ENCODE measurements at regions not wholly inside any gene's neighbourhood (a gene's known extent, or its start where the extent isn't known, plus 50 kb on each side); places are given as distances from the start of the nearest gene placed in this dataset.

DNA sequence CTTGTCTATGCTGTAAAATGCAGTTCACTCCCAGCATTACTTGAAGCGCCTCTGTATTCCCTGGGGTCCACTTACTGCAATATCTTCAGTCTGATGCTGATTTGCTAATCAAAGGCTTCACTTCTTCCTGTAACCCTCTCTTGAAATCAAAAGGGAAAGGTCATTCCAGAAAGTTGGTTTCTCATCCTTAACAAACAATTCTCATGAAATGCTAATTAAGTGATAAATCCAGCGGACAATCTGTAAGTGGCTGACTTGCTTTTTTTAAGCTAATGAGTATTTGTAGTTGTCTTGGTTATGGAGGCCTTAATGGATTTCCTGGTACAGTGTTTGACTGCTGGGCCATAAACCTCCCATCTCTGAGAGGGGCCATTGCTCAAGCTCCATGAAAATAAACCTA, 499.6 kb upstream of the HS6ST1 start:
- no peak for DNase-seq (ENCODE audit: low spot score)

DNA sequence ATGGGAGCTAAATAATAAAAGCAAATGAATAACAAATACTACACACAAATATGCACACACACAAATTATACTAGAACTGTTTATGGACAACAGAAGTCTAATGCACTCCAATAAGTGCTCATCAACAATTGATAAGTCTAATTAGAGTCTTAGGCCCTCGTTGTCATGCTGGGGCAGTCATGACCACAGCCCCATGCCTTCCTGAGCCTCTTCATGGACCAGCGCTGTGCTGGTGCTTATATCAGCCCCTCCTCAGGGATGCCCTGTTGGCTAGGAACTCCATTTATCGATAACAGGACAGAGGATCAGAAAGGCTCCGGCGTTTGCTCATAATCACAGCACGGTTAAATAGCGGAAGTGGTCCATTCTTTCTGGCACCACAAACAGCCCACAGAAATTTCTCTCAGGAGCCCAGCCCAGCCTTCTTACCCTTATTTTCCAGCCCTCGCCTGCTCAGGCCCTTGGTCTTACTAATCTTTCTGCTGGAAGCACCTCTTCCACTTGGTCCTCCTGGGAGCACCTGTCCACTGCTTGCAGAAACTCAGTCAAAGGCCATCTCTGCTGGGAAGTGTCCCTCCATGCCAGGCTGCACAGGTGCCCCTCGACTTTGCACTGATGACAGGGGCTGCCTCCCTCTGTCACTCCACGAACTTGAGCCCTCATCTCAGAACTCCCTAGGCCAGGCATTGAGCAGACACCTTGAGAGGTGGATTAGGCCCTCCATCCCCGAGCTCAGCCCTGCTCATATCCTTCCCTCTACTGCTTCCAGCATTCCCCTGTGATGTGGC, 500.2 kb upstream of the HS6ST1 start:
- no peak for DNase-seq (ENCODE audit: low spot score)

DNA sequence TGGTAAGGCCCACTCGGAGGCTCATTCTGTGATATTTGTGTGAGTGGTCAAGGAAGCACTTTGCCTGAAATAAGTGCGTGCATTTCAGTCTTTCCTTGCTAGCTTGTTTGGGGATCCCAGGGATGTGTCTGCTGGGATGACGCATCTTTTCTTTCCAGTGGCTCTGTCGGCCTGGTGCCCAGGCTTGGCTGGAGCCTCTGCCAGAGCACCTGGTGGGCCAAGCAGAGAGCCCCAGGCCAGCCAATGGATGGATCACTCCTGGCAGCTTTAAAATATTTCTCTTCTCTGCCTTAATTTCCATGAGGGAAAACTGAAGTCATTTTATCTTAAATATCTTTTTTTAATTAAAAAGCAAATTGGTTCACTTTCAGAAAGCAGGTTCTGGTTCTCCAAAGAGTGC, 501.8 kb upstream of the HS6ST1 start:
- DNase-seq (ENCODE audit: low spot score) = no peak

DNA sequence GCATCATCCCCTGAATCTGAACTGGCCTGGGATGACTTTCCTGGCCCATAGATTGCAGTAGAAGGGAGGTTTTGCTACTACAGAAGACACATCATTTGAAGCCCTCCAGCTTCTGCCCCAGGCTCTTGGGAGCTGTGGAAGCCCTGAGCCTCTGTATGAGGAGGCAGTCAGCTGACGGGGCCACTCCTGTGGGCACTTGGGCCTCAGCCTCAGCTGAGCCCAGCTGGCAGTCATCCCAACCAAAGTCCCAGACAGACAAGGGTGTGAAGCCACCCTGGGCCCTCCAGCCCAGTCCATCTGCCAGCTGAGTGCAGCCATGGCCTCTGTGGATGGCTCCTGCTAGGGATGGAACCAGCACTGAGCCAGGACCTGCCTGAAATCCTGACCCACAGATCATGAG, 502.3 kb upstream of the HS6ST1 start:
- no peak for DNase-seq (ENCODE audit: low spot score)

DNA sequence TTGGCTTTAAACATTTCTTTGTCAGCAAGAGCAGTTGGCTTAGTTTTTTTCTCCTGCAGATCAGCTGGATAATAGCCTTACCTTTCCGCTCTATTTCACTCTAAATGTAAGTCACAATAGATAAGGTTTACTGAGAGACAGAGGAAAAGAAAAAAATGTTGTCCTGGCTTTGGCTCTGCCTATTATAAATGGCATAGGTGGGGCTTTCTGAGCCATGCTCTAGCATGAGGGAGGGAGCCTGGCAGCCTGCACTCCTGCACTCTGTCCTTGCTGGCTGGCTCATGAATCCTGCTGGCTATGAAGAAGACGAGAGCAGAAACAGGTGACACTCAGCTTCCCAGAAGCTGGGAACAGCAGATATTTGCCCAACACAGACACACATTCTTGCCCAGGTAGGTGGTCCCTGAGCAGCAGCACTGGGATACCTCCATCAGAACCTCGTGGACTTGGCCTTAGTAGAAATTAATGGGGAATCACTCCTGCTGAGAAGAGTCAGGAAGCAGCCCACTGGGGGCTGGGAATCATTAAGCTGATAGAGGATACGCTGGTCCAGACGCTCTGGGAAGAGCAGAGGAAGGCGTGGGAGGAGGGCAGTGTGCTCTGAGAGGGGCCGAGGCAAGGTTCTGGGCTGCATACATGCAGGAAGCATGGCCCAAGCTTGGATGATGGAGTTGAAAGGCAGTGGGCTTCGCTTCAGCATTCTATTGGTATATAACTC, 514.4 kb upstream of the HS6ST1 start:
- DNase-seq (ENCODE audit: low spot score) = no peak

DNA sequence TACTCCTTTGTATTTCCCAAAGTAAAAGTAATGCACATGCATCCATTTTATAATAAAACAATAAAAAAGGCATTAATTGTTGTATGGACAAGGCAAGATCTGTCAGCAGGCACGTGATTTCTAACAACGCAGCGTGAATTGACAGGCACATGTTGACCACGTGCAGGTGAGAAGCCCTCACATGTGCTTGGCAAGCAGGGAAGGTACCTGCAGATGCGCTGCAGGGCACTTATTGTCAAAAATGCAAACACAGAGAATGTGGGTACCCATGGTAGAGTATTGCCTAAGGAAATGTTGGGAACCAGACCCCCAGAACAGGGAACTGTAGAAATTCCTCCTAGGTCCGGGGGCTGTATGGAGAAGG, 515.0 kb upstream of the HS6ST1 start:
- DNase-seq (ENCODE audit: low spot score) = no peak

DNA sequence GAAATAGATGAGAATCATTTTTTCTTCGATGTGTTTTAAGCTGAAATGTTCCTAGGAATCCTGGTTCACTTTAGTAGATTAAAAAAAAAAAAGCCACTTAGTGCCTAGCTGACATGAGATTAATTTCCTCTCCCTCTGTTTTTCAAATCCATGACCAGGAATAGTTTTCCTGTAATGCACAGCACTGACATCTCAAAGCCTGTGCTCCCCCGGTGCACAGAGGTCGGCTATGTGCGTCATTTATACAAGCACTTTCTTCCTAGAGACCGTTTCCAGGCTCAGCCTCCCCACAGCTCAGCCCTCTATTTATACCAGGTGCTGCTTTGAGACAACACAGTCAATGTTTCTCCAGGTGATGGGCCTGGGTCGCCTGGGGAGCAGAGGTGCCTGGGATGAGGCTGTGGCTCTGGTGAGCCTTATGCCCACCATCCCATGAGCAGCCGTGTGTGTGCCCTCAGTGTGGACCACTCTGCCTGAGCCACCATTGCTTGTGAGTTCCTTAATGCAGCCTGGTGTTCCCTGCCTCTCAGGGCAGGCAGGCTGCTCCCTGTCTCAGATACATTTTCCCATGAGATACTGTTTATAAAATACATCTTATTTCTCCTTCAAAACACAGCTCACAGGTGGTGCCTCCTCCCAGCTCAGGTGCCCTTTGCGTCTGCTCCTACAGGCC, 515.7 kb upstream of the HS6ST1 start:
- no peak for DNase-seq (ENCODE audit: low spot score)

DNA sequence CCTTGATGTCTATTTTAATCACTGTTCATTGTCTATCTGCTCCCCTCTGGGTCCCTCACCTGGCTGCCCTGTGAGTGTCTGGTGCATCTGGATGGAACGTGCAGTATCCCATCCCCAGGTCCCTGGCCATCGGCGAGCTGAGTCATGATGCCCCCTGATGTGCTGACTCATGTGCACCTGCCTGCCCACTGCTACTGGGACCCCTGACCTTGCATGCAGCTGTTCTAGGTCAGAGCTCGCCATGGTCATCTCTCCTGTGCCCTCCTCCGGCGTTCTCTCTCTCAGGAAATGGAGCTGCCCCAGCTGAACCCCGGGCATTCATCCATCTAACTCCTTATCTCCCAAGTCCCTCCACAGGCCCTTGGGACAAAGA, 516.2 kb upstream of the HS6ST1 start:
- DNase-seq (ENCODE audit: low spot score) = no peak

DNA sequence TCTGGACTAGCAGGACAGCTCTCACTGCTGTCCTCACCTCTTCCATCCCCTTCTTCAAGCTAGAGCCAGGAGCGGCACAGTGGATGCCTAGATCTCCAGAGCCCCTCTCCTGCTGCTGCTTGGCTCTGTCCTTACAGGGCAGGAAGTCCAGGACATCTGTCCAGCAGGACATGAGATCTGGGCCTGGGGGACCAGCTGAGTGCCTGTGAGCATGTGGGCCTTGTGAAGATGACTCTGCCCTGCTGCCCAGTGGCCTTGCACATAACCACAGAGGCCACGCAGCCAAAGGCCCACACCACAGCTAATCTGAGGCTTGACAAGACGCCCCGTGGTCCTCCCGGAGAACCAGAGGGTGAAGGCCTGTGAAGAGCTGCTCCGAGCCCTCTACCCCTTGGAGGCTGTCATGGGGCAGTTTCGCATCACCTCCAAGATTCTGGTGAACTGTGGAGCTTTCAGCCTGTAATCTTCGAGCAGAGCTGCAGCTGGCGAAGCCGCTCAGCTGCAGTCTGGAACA, 516.7 kb upstream of the HS6ST1 start:
- no peak for DNase-seq (ENCODE audit: low spot score)

DNA sequence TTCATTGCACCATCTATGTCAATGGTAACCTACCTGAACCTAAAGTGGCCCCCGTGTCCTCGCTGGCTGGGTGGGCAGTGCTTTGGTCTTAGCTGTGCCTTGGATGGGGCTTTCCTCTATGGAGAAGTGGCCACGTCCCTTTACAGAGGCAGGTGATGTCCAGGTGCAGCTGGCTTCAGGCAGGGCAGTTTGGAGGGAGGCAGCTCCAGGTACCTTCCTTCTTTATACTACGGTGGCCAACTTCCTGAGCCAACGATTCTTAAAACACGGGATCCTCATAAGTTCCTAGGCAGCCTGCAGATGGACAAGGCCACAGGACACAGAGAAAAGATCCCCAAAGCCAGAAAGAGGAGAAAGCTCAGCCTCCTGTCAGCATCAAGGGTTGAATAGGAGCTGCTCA, 517.3 kb upstream of the HS6ST1 start:
- no peak for DNase-seq (ENCODE audit: low spot score)

DNA sequence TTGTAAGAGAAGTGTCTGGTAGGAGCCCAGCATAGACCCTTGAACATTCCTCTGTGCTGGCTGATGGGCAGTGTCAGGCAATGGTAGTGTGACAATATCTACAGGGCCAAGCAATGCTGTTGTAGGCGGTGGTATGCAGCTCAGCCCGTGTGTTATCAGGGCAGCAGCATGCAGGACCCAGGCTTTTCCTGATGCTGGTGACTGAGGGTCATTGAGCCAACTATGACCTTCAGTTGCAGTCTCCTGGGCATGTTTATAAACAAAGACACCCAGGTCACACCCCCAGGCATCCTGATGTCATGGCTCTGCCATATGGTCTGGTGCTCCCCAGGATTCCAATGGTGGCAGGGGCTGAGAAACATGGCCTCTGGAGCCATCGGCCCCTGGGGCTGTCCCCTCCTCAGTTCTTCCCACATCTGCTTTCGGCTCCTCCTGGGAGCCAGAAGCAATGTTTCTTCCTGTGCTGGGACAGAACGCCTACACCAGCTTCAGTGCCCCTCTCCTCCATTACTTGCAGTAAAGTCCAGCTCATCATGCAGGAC, 518.0 kb upstream of the HS6ST1 start:
- DNase-seq (ENCODE audit: low spot score) = no peak

DNA sequence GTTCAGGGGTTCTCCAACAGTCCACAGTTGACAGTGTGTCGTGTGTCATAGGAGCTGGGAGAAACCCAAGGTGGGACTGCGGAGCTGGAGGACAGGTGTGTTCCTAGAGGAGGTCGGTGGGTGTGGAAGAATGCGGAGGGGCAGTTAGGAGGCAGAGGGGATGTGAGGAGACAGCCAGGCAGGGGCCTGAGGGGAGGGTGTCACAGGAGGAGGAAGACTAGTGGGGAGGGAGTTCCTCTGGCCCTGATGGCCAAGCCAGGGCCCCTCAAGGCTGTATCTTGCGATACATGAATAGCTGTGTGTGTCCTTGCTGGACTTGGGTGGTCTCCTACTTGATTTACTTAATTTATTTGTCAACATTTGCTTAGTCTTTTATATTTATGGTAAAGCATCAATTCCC, 519.6 kb upstream of the HS6ST1 start:
- no peak for DNase-seq (ENCODE audit: low spot score)

DNA sequence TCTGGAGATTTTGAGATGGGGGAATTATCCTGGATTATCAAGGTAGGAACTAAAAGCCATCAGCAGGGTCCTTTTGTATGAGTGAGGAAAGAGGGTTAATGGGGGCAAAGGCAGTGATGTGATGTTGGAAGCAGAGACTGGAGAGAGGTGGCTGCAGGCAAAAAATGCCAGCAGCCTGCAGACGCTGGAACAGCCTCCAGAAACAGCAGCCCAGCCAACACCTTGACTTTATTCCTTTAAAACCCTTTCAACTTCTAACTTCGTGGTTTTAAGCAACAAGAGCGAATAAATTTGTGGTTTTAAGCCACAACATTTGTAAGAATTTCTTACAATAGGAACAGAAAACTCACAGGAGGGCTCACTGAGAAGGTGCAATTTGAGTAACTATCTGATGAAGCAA, 523.1 kb upstream of the HS6ST1 start:
- DNase-seq (ENCODE audit: low spot score) = no peak

DNA sequence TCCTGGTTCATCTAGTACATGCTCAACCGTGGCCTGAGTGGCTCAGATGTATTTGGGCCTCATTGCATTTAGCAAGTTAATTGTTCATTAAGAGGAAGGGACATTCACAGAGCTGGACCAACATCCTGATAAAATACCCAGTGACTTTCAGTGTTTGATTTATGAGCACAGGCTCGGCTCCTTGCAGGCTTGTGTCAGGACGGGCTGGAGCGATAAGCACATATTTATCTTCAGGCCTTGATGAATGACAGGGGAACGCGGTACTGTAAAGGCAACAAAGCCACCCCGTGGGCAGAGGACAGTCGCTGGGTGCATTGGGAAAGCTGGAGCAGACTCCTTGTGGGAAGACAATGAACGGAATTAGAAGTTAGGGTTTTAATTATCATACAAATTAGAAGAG, 548.6 kb upstream of the HS6ST1 start:
- no peak for DNase-seq (ENCODE audit: low spot score)

DNA sequence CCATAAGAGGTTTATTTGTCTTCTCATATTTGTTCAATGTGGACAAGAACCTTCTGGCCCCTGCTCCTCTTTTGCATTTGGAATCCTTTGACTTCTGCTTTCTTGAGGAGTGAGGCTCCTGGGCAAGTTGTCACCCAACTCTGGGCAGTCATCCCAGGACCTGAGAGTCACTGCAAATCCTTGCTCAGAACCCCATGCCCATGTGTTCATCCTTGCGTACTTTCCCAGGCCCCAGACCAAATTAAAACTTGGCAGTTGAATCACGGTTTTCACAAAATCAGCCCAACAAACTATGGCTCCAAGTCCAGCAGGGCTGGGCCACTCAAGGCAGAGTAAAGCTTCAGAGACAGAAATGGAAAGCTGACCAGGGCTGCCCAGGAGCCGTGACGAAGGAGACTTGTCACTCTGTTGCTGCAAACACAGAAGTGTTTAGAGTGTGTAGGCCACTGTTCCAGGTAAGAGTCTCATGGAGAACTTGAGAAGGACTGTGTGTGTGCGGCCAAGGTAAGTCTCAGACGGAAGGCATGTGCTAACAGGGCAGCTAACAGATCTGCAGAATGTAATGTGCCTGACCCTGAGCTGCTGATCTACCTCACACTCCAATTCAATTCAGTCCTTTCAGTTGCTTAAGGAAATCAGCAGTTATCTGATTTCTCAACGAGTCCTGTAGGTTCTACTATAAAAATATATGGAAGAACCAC, 549.4 kb upstream of the HS6ST1 start:
- DNase-seq (ENCODE audit: low spot score) = no peak

DNA sequence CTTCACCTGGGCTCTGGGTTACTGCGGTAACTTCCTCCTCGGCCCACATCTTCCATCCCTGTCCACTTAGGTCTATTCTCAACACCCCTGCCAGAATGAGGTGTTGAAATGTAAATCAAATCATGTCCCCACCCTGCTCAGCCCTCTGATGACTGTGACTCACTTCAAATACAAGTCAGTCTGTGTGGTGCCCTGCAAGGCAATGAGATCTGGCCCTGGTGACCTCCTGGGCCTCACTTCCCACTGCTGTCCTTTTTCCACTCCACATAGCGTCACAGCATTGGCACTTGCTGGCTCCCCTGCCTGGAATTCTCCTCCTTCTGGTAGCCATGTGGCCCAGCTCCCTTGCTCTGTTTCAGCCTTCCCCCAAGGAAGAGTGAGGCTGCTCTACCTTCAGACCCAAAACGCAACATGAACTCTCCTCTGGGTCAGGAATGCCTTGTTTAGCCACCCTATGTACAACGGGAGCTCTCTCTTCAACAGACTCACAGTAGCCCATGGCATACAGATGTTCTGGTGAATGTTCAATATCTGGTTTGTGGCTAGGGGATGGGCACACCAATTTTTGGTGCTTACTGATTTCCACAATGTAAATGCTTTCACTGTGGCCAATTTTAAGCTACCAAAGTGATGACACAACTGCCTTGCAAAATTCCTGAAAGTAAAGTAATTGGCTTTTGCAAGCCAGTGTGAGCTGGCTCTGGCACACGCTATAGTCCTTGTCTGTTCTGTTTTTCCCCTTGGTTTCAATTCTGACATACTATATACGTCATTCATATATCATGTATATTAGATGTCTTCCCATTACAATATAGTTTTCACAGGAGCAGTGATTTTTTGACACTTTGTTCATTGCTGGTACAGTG, 550.3 kb upstream of the HS6ST1 start:
- DNase-seq (ENCODE audit: low spot score) = no peak

DNA sequence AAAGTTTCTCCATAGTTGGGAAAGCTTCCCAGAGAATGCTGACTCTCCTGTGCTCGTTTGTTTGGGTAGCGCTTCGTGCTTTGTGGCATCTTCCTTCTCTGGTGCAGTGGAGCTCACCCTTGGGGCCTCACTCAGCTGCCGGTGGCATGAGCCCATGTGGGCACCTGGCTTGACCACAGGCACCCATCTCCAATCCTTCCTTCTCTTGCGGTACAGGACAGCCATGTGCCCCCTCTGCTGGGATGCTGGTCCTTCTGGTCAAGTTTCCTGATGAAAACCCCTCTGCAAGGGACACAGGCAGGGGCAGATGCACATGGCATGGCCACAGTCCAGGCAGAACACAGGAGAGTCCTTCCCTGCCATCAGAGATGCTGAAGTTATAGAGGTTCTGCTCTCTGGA, 555.9 kb upstream of the HS6ST1 start:
- no peak for DNase-seq (ENCODE audit: low spot score)

DNA sequence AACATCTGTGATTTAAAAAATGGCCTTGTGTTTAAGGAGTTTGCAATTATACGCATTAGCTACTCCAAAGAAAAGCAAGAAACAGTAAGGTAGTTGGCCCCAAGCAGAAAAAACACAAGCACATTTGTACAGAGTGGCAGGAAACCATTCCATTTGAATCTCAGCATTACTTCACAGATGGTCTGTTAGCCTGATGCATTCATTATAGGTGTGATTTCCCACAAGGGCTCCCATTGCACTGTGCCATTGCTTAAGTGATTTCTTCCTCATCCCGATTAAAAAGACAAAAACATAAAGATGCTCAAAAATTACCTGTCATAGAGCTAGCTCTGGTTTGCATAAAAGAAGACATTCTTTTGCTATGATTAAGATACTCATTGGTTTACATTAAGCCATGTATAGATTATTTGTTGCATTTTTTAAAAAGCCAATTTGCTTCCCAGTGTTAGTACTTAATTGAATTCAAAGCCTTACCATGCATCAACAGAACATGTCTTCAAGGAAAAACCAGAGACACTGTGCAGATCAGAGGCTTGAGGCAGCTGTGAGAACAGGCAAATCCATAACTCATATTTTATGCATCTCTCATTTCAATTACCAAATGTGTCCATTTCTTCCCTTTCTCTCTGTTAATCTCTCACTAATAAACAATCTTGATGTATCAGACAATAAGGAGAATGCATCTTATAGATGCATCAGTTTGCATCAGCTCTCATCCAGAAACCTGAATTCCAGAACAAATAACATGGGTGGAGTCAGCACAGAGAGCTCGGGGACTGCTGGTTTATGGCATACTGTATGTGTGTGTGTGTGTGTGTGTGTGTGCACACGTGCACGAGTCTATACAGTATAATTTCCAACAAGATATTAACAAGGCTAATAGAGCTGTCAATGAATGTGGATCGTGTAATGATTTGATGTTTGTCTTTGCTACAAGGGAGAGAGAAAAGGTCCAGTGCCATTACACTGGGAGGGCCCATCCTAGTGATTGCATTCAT, 558.6 kb upstream of the HS6ST1 start:
- DNase-seq (ENCODE audit: low spot score) = no peak

DNA sequence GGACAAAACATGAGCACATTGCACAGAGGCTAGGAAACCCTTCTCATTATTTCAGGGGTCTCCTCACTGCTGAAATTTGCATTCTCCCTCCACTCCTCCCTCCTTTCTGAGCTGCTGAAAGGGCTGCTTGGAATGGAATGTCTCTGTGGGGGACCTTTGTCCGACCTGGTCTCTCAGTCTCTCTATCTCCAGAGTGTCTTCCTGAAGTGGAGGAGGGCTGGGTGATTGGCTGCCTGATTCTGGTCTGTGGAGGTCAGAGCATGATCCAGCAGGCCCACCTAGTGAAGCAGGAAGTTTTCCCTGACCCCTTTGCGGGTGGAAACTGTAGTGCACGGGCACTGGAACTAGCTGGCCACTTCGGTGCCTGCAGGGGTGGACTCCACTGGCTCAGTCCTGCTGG, 560.5 kb upstream of the HS6ST1 start:
- no peak for DNase-seq (ENCODE audit: low spot score)

DNA sequence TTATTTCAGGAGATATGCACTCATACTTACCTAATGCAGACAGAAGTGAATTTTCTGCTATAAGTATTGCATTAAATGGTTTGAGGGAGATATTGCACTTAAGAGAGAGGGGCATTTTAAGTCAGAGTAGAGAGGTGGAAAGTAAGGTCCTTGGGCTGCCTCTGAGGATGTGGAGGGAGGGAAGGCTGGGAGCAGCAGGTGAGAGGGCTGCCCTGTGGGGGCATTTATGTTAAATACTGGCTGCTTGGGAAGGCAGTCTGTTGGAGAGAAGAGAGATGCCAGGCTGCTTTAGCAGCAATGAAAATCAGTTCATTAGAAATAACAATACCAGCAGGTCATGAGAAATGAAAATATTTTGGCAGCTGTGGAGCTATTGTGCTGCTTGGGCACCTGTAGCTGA, 576.2 kb upstream of the HS6ST1 start:
- no peak for DNase-seq (ENCODE audit: low spot score)

All from activated CD4-positive, alpha-beta T cell treated with anti-CD3 and anti-CD28 coated beads, Interleukin-2, Interleukin-4, amounts not matched to agents 100 ng/mL and 50 ng/mL, durations not matched to agents 16 hours and 8 hours (primary cell).